IMR-90 (cell line): ENCODE measurements at regions not wholly inside any gene's neighbourhood (a gene's known extent, or its start where the extent isn't known, plus 50 kb on each side); places are given as distances from the start of the nearest gene placed in this dataset.

Experiments used
- BHLHE40 ChIP-seq: fragments of 150-350 bp; IDR thresholded peaks from 2 replicates; pipeline ENCODE4 v1.6.1; 2016; ENCODE audit warnings: mild to moderate bottlenecking, low read depth, low read length
- CEBPB ChIP-seq: IDR thresholded peaks from 2 replicates; pipeline ENCODE4 v1.6.1; 2012; ENCODE audit warnings: low read depth, low read length, improper control_type of control experiment
- FOS ChIP-seq: fragments of 150-350 bp; IDR thresholded peaks from 2 replicates; pipeline ENCODE4 v1.6.1; 2016; ENCODE audit warnings: low read depth, low read length
- MAFK ChIP-seq: IDR thresholded peaks from 2 replicates; pipeline ENCODE4 v1.6.1; 2012; ENCODE audit warnings: low read depth, low read length, improper control_type of control experiment
- MXI1 ChIP-seq: IDR thresholded peaks from 2 replicates; pipeline ENCODE4 v1.6.1; 2012; ENCODE audit warnings: low read depth, mild to moderate bottlenecking, low read length, moderate library complexity, borderline replicate concordance
- NFE2L2 ChIP-seq: fragments of 150-350 bp; IDR thresholded peaks from 2 replicates; pipeline ENCODE4 v1.6.1; 2016; ENCODE audit warnings: low read depth, mild to moderate bottlenecking, low read length
- POLR2A ChIP-seq: IDR thresholded peaks from 2 replicates; pipeline ENCODE4 v1.6.1; 2012; ENCODE audit warnings: mild to moderate bottlenecking, low read depth, low read length
- RCOR1 ChIP-seq: IDR thresholded peaks from 2 replicates; pipeline ENCODE4 v1.6.1; 2012; ENCODE audit warnings: mild to moderate bottlenecking, low read length, improper control_type of control experiment; ENCODE audit not compliant: insufficient replicate concordance
- RFX5 ChIP-seq: IDR thresholded peaks from 2 replicates; pipeline ENCODE4 v1.8.0; 2012; ENCODE audit warnings: low read depth, mild to moderate bottlenecking, low read length, moderate library complexity
- SMC3 ChIP-seq: fragments of 150-350 bp; IDR thresholded peaks from 2 replicates; pipeline ENCODE4 v1.6.1; 2016; ENCODE audit warnings: low read depth, mild to moderate bottlenecking, antibody characterized with exemption, low read length, moderate library complexity
- TF ChIP-seq, protein P1 (sequence below): conservative IDR thresholded peaks from 2 replicates; pipeline ENCODE4 v1.5.1; 2012; ENCODE audit warnings: mild to moderate bottlenecking, low read depth, low read length, improper control_type of control experiment
- TF ChIP-seq, protein P2 (sequence below): fragments of 150-350 bp; IDR thresholded peaks from 2 replicates; pipeline ENCODE4 v1.6.1; 2017; ENCODE audit warnings: mild to moderate bottlenecking, antibody characterized with exemption, low read length, low read depth
- TF ChIP-seq, protein P3 (sequence below): fragments of 150-350 bp; IDR thresholded peaks from 2 replicates; pipeline ENCODE4 v1.6.1; 2016; ENCODE audit warnings: low read depth, mild to moderate bottlenecking, low read length, moderate library complexity, borderline replicate concordance

DNA sequence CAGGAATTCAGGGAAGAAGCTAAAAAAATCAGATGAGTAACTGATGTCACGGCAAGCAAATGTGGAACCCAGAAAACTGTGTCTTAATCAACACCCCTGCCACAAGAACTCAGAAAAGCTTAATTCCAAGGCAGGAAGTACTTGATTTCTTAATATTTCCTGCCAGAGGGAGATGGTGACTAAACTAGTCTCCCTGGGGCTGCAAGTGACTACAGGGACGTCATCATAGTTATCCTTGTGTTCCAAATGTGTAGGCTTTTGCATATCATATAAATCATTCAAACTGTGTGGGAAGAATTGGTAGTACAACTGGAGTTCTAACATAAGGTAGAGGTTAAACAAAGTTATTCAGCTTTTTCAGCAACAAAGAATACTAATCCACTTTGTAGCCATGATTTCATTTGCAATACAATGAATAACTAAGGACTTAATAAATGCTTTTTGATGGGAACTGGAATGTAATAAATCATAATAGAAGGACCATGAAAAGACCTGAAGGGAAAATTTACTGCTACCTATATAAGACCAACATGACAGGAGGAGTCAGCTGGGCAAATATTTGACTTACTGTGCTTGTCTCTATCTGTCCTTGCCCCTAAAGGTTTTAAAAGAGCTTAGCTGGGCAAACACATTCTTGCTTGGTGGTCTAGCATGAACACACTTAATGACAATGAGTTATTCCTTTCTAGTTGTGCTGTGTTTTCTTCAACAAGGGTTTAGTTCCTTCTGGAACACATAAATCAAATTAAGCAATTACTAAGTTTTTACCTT, 76.0 kb upstream of the NECTIN3 start:
- TF ChIP-seq, protein P1, sequence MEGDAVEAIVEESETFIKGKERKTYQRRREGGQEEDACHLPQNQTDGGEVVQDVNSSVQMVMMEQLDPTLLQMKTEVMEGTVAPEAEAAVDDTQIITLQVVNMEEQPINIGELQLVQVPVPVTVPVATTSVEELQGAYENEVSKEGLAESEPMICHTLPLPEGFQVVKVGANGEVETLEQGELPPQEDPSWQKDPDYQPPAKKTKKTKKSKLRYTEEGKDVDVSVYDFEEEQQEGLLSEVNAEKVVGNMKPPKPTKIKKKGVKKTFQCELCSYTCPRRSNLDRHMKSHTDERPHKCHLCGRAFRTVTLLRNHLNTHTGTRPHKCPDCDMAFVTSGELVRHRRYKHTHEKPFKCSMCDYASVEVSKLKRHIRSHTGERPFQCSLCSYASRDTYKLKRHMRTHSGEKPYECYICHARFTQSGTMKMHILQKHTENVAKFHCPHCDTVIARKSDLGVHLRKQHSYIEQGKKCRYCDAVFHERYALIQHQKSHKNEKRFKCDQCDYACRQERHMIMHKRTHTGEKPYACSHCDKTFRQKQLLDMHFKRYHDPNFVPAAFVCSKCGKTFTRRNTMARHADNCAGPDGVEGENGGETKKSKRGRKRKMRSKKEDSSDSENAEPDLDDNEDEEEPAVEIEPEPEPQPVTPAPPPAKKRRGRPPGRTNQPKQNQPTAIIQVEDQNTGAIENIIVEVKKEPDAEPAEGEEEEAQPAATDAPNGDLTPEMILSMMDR, result no peak
- TF ChIP-seq POLR2A, result no peak
- no peak for TF ChIP-seq SMC3
- TF ChIP-seq FOS, result no peak
- TF ChIP-seq CEBPB, result 0 out of 2 replicates have a peak, but pooled peaks have one; percentile 14
- no peak for TF ChIP-seq RCOR1
- TF ChIP-seq, protein P2, sequence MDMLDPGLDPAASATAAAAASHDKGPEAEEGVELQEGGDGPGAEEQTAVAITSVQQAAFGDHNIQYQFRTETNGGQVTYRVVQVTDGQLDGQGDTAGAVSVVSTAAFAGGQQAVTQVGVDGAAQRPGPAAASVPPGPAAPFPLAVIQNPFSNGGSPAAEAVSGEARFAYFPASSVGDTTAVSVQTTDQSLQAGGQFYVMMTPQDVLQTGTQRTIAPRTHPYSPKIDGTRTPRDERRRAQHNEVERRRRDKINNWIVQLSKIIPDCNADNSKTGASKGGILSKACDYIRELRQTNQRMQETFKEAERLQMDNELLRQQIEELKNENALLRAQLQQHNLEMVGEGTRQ, result no peak
- TF ChIP-seq NFE2L2, result no peak
- no peak for TF ChIP-seq RFX5
- TF ChIP-seq, protein P3, sequence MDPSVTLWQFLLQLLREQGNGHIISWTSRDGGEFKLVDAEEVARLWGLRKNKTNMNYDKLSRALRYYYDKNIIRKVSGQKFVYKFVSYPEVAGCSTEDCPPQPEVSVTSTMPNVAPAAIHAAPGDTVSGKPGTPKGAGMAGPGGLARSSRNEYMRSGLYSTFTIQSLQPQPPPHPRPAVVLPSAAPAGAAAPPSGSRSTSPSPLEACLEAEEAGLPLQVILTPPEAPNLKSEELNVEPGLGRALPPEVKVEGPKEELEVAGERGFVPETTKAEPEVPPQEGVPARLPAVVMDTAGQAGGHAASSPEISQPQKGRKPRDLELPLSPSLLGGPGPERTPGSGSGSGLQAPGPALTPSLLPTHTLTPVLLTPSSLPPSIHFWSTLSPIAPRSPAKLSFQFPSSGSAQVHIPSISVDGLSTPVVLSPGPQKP, result no peak
- TF ChIP-seq MXI1, result no peak
- no peak for TF ChIP-seq MAFK
- no peak for TF ChIP-seq BHLHE40
